Trophoblast cell (in vitro differentiated cells and primary cell): ENCODE measurements at regions not wholly inside any gene's neighbourhood (a gene's known extent, or its start where the extent isn't known, plus 50 kb on each side); places are given as distances from the start of the nearest gene placed in this dataset.

Experiments used
- DNase-seq, 2 donors: peaks; one replicate each; pipeline ENCODE4 v3.0.0-alpha.2; 2016
- H2AFZ ChIP-seq: 2 replicates; pipeline ENCODE4 v1.6.1; 2013; ENCODE audit warnings: low read length, moderate library complexity, mild to moderate bottlenecking; ENCODE audit not compliant: insufficient read depth, poor library complexity
- H2AK5ac ChIP-seq: 2 replicates; pipeline ENCODE4 v1.6.1; 2013; ENCODE audit warnings: mild to moderate bottlenecking, low read length
- H2BK120ac ChIP-seq: 2 replicates; pipeline ENCODE4 v1.6.1; 2013; ENCODE audit warnings: low read length, mild to moderate bottlenecking, moderate library complexity; ENCODE audit not compliant: insufficient read depth, poor library complexity
- H2BK12ac ChIP-seq: 2 replicates; pipeline ENCODE4 v1.6.1; 2013; ENCODE audit warnings: mild to moderate bottlenecking, low read length, moderate library complexity
- H2BK5ac ChIP-seq: 2 replicates; pipeline ENCODE4 v1.6.1; 2013; ENCODE audit warnings: low read length, low read depth, moderate library complexity, mild to moderate bottlenecking; ENCODE audit not compliant: poor library complexity
- H3K14ac ChIP-seq: 2 replicates; pipeline ENCODE4 v1.6.1; 2013; ENCODE audit warnings: mild to moderate bottlenecking, low read length
- H3K18ac ChIP-seq: 2 replicates; pipeline ENCODE4 v1.6.1; 2013; ENCODE audit warnings: mild to moderate bottlenecking, low read length
- H3K23ac ChIP-seq: 2 replicates; pipeline ENCODE4 v1.6.1; 2013; ENCODE audit warnings: low read length
- H3K27ac ChIP-seq: 2 replicates; pipeline ENCODE4 v1.5.1; 2013; ENCODE audit warnings: low read depth, mild to moderate bottlenecking, inconsistent platforms, low read length, moderate library complexity
- H3K27me3 ChIP-seq: 2 replicates; pipeline ENCODE4 v1.6.1; 2013; ENCODE audit warnings: inconsistent platforms, mild to moderate bottlenecking, low read length, moderate library complexity; ENCODE audit not compliant: insufficient read depth
- H3K36me3 ChIP-seq, 2 experiments: 1 replicate in 1 of 2; 2 replicates in 1 of 2; pipeline ENCODE4 v1.6.1; 2013; ENCODE audit warnings: low read length in 2 of 2, mild to moderate bottlenecking in 2 of 2, moderate library complexity in 1 of 2; ENCODE audit not compliant: insufficient read depth in 2 of 2, control insufficient read depth in 1 of 2
- H3K4ac ChIP-seq: 2 replicates; pipeline ENCODE4 v1.6.1; 2013; ENCODE audit warnings: low read depth, mild to moderate bottlenecking, low read length, moderate library complexity
- H3K4me1 ChIP-seq, 2 experiments: 1 replicate in 1 of 2; 2 replicates in 1 of 2; pipeline ENCODE4 v1.6.1; 2013; ENCODE audit warnings: low read length in 2 of 2, mild to moderate bottlenecking in 2 of 2, moderate library complexity in 1 of 2; ENCODE audit not compliant: insufficient read depth in 2 of 2, control insufficient read depth in 1 of 2
- H3K4me2 ChIP-seq: 2 replicates; pipeline ENCODE4 v1.6.1; 2013; ENCODE audit warnings: inconsistent platforms, mild to moderate bottlenecking, low read length, moderate library complexity
- H3K4me3 ChIP-seq: 2 replicates; pipeline ENCODE4 v1.5.1; 2013; ENCODE audit warnings: mild to moderate bottlenecking, low read depth, low read length, inconsistent platforms
- H3K79me1 ChIP-seq: one replicate; pipeline ENCODE4 v1.6.1; 2013; ENCODE audit warnings: low read length
- H3K79me2 ChIP-seq: 2 replicates; pipeline ENCODE4 v1.6.1; 2013; ENCODE audit warnings: low read length, mild to moderate bottlenecking; ENCODE audit not compliant: control insufficient read depth, insufficient read depth, poor library complexity
- H3K9ac ChIP-seq: 2 replicates; pipeline ENCODE4 v1.6.1; 2013; ENCODE audit warnings: mild to moderate bottlenecking, low read length
- H3K9me3 ChIP-seq: 2 replicates; pipeline ENCODE4 v1.6.1; 2013; ENCODE audit warnings: low read depth, mild to moderate bottlenecking, control low read depth, inconsistent platforms, low read length; ENCODE audit not compliant: insufficient read depth
- H4K12ac ChIP-seq: 2 replicates; pipeline ENCODE4 v1.6.1; 2013; ENCODE audit warnings: low read depth, mild to moderate bottlenecking, low read length, moderate library complexity
- H4K8ac ChIP-seq: 2 replicates; pipeline ENCODE4 v1.6.1; 2013; ENCODE audit warnings: low read depth, mild to moderate bottlenecking, low read length, moderate library complexity
- H4K91ac ChIP-seq: one replicate; pipeline ENCODE4 v1.6.1; 2013; ENCODE audit warnings: low read depth, mild to moderate bottlenecking, low read length, moderate library complexity
- WGBS: extraction: QIAGEN DNeasy Blood & Tissue Kit; methylation state at CpG from one replicate; pipeline ENCODE4 v1.1.7; 2013; ENCODE audit warnings: missing lambda C conversion rate; ENCODE audit not compliant: insufficient read length, insufficient coverage; ENCODE audit errors: extremely low coverage; 5-methylcytosine and 5-hydroxymethylcytosine counted together

DNA sequence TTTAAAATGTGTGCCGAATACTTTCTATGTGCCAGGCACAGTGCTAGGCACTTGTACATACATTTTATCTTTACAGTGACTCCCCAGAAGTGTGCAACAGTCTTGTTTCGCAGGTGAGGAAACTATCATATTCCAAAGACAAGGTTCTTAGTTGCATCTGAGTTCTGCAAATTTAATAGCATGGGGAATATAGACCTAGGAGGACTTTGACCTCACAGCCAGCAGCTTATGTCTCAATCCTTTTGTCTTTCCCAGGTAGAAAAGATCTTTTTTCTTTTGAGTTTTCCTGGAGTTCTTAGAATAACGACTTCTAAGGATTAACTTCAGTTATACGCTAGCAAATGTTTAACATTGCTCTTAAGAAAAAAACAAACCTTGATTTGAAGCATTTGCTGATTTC, 482.8 kb upstream of the ZMIZ1 start:
- no peak overlapping the region for H4K8ac ChIP-seq
- H3K4ac ChIP-seq, result no peak overlapping the region
- H4K12ac ChIP-seq, result no peak overlapping the region
- no peak overlapping the region for H2AFZ ChIP-seq
- H3K23ac ChIP-seq, result no peak overlapping the region
- peak overlapping the region; percentile 5 for H2BK120ac ChIP-seq
- H3K27me3 ChIP-seq, result no peaks in the 10 kb centered on the region
- peaks cover 39% of the 10 kb centered on the region for H3K79me1 ChIP-seq
- no peak overlapping the region for H3K4me3 ChIP-seq
- H3K14ac ChIP-seq, result no peak overlapping the region
- no peak overlapping the region for H3K18ac ChIP-seq
- peak overlapping the region; percentile 72 for H2BK12ac ChIP-seq
- peak overlapping the region; percentile 50 for H3K9ac ChIP-seq
- H3K27ac ChIP-seq, result no peak overlapping the region
- H3K4me2 ChIP-seq, result no peak overlapping the region
- H3K79me2 ChIP-seq, result peaks cover 2% of the 10 kb centered on the region
- no peak overlapping the region for H2BK5ac ChIP-seq
- DNase-seq, result no peak
- no peaks in the 10 kb centered on the region for H3K9me3 ChIP-seq
- WGBS, result no CpG with 5 or more reads among the region's 4 CpGs
- peak overlapping the region; percentile 70 for H4K91ac ChIP-seq
- peaks cover 14 to 25% of the 10 kb centered on the region in 2 experiments for H3K4me1 ChIP-seq
- no peak overlapping the region for H2AK5ac ChIP-seq
- no peaks in the 10 kb centered on the region for H3K36me3 ChIP-seq

DNA sequence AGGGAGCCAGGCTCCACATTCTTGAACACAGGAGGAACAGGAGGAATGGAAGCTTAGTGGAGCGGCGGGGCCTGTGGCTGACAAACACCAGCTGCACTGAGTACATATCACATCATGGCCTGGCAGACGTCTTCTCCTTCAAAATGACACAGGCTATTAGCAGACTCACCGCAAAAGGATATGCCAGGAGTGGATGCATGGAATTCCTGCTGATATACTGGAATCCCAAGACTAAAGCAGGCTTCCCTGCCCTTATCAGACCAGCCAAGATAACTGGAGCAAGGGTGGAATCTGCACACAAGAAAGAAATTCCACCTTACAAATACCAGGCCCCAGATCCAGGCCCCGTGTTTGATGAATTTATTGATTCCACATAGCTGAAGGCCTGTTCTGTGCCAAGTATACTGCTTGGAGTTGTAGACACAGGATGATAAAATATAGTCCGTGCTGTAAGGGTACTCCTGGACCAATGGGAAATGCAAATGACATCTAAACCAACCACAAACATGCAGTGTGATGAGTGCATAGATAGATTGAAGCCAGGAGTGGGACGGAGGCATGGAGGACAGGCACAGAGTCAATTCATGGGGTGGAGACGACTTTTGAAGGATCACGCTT, 480.5 kb upstream of the ZMIZ1 start:
- peak overlapping the region; percentile 79 for H3K14ac ChIP-seq
- peak overlapping the region; percentile 93 for H3K27ac ChIP-seq
- no peak overlapping the region for H4K12ac ChIP-seq
- no peaks in the 10 kb centered on the region for H3K27me3 ChIP-seq
- no peaks in the 10 kb centered on the region for H3K9me3 ChIP-seq
- H3K23ac ChIP-seq, result no peak overlapping the region
- H3K79me2 ChIP-seq, result peaks cover 2% of the 10 kb centered on the region
- peak overlapping the region; percentile 95 for H2BK5ac ChIP-seq
- H3K4ac ChIP-seq, result peak overlapping the region; percentile 75
- no peak overlapping the region for H3K4me3 ChIP-seq
- no CpG with 5 or more reads among the region's 9 CpGs for WGBS
- H3K79me1 ChIP-seq, result peaks cover 38% of the 10 kb centered on the region
- peak overlapping the region; percentile 84 for H2AK5ac ChIP-seq
- no peak overlapping the region for H3K9ac ChIP-seq
- H2BK120ac ChIP-seq, result peak overlapping the region; percentile 91
- H3K36me3 ChIP-seq, result no peaks in the 10 kb centered on the region
- H4K91ac ChIP-seq, result peak overlapping the region; percentile 92
- peak overlapping the region; percentile 72 for H4K8ac ChIP-seq
- peak; percentile 85 to 89 for DNase-seq
- peaks cover 14 to 25% of the 10 kb centered on the region in 2 experiments for H3K4me1 ChIP-seq
- peak overlapping the region; percentile 90 for H2BK12ac ChIP-seq
- H3K18ac ChIP-seq, result peak overlapping the region; percentile 67
- H2AFZ ChIP-seq, result peak overlapping the region; percentile 59
- H3K4me2 ChIP-seq, result peak overlapping the region; percentile 8

DNA sequence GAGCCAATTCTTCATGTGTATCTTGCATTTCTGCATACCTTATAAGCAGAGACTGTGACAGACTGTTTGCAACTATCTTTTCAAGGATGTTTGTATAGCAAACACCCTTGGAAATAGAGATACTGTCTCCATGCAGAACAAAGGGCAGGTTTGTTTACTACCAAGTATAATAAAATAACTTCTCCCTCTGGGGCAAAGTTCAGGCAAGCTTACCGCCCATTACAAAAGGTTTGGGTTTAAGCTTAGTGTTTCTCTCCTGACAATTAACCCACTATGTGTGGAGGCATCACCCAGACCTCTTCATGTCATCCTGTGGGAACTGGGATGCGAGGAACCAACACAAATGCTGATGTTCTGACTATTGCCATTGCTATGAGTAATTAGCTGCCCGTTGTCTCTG, 479.1 kb upstream of the ZMIZ1 start:
- Histone ChIP-seq H3K79me2 (no peaks in the 10 kb centered on the region), H3K27ac (no peak overlapping the region), H3K27me3 (no peaks in the 10 kb centered on the region), H3K79me1 (peaks cover 27% of the 10 kb centered on the region), H3K4me1 (peaks cover 8 to 15% of the 10 kb centered on the region in 2 experiments), H3K18ac (no peak overlapping the region), H2BK5ac (peak overlapping the region; percentile 49), H4K91ac (peak overlapping the region; percentile 75), H2AK5ac (peak overlapping the region; percentile 88), H3K4me2 (no peak overlapping the region), H4K12ac (no peak overlapping the region), H3K9me3 (no peaks in the 10 kb centered on the region), H2BK120ac (peak overlapping the region; percentile 61), H3K4ac (peak overlapping the region; percentile 24), H3K14ac (peak overlapping the region; percentile 16), H2BK12ac (peak overlapping the region; percentile 72), H3K36me3 (no peaks in the 10 kb centered on the region), H2AFZ (no peak overlapping the region), H3K4me3 (no peak overlapping the region), H4K8ac (no peak overlapping the region), H3K23ac (no peak overlapping the region), H3K9ac (no peak overlapping the region)
- no CpG with 5 or more reads among the region's 3 CpGs for WGBS
- no peak for DNase-seq

DNA sequence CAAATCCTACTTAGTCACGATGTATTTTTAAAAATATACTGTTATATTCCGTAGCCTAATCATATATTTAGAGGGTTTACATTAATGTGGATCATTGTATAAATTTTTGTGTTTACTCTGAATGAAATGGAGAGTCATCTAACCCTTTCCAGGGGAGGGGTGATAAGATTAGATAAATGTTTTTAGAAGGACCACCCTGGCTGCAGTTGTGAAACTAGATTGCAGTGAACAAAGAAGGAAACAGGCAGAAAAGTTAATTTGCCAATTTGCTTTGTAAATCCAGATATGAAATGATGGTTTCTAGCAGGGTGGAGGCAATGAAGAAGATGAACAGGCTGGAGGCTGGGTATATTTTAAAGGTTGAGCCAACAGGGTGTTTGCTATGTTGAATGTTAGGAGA, 477.7 kb upstream of the ZMIZ1 start:
- H3K9me3 ChIP-seq, result no peaks in the 10 kb centered on the region
- no peak overlapping the region for H2BK120ac ChIP-seq
- H4K8ac ChIP-seq, result no peak overlapping the region
- H3K18ac ChIP-seq, result no peak overlapping the region
- no peak overlapping the region for H3K4me3 ChIP-seq
- H3K79me2 ChIP-seq, result no peaks in the 10 kb centered on the region
- no peak overlapping the region for H3K4me2 ChIP-seq
- no peak overlapping the region for H3K9ac ChIP-seq
- H2AFZ ChIP-seq, result no peak overlapping the region
- no peaks in the 10 kb centered on the region for H3K36me3 ChIP-seq
- H2AK5ac ChIP-seq, result no peak overlapping the region
- peaks cover 5 to 13% of the 10 kb centered on the region in 2 experiments for H3K4me1 ChIP-seq
- no peak overlapping the region for H3K27ac ChIP-seq
- H3K14ac ChIP-seq, result no peak overlapping the region
- H4K91ac ChIP-seq, result no peak overlapping the region
- no CpG with 5 or more reads among the region's 2 CpGs for WGBS
- no peaks in the 10 kb centered on the region for H3K27me3 ChIP-seq
- no peak overlapping the region for H2BK12ac ChIP-seq
- no peak for DNase-seq
- H3K23ac ChIP-seq, result no peak overlapping the region
- H4K12ac ChIP-seq, result no peak overlapping the region
- H3K4ac ChIP-seq, result no peak overlapping the region
- no peak overlapping the region for H2BK5ac ChIP-seq
- peaks cover 19% of the 10 kb centered on the region for H3K79me1 ChIP-seq
